SH-SY5Y (cell line): ENCODE measurements at regions not wholly inside any gene's neighbourhood (a gene's known extent, or its start where the extent isn't known, plus 50 kb on each side); places are given as distances from the start of the nearest gene placed in this dataset.

Source experiments
- GATA2 ChIP-seq: IDR thresholded peaks from 2 replicates; pipeline ENCODE4 v1.6.1; 2011; ENCODE audit warnings: mild to moderate bottlenecking, low read depth, low read length
- GATA3 ChIP-seq: IDR thresholded peaks from 2 replicates; pipeline ENCODE4 v1.6.1; 2011; ENCODE audit warnings: low read depth, mild to moderate bottlenecking, low read length, moderate library complexity

GRCh38 chr5:17411436-17412402, 86.3 kb upstream of the TAF11L2 start:
- no peak for TF ChIP-seq GATA2
- TF ChIP-seq GATA3: no peak
